OCI-LY1 (cell line): ENCODE measurements at regions not wholly inside any gene's neighbourhood (a gene's known extent, or its start where the extent isn't known, plus 50 kb on each side); places are given as distances from the start of the nearest gene placed in this dataset.

ENCODE experiments used
- CTCF ChIP-seq: fragments of 200-600 bp; sonication (generic), shearing (Covaris generic); IDR thresholded peaks from 2 replicates; pipeline ENCODE4 v1.5.1; 2017; ENCODE audit warnings: mild to moderate bottlenecking, antibody characterized with exemption, low read length, moderate library complexity, mixed read lengths
- EZH2 ChIP-seq: fragments of 200-600 bp; sonication (generic), shearing (Covaris generic); IDR thresholded peaks from 2 replicates; pipeline ENCODE4 v1.8.0; 2017; ENCODE audit warnings: borderline replicate concordance, mixed run types, mild to moderate bottlenecking, antibody characterized with exemption, low read length, moderate library complexity, mixed read lengths

- no peak for TF ChIP-seq EZH2
- TF ChIP-seq CTCF, result no peak
Measured at GRCh38 chr1:99457381-99458165, 188.3 kb upstream of the PALMD start.
